ENCODE measurements at regions not wholly inside any gene's neighbourhood (a gene's known extent, or its start where the extent isn't known, plus 50 kb on each side); places are given as distances from the start of the nearest gene placed in this dataset.

- no peak for DNase-seq
- 92% methylated on average over 4 of the region's 8 CpGs for WGBS (ENCODE audit: insufficient coverage)
- Histone ChIP-seq H3K4me2 (replicated peaks; ENCODE audit: extremely low read depth, low read length, poor library complexity, severe bottlenecking) (no peak overlapping the region), H3K9me3 (replicated peaks in 1 of 2; ENCODE audit: control insufficient read depth in 1 of 2, insufficient read depth in 1 of 2, low read length in 2 of 2) (no peaks in the 10 kb centered on the region), H3K4me3 (replicated peaks in 1 of 3; ENCODE audit: low read depth in 2 of 3, low read length in 3 of 3) (no peak overlapping the region), H2AFZ (ENCODE audit: insufficient read depth, low read depth, low read length, poor library complexity, severe bottlenecking) (no peak overlapping the region), H3K4me1 (ENCODE audit: control insufficient read depth in 1 of 2, insufficient read depth in 2 of 2, low read length in 2 of 2) (no peaks in the 10 kb centered on the region), H3K27ac (ENCODE audit: low read depth in 1 of 2, low read length in 2 of 2) (no peak overlapping the region), H3K36me3 (replicated peaks in 1 of 2; ENCODE audit: control insufficient read depth in 1 of 2, insufficient read depth in 2 of 2, low read length in 2 of 2) (no peaks in the 10 kb centered on the region), H3K9ac (ENCODE audit: insufficient read depth, low read length, poor library complexity, severe bottlenecking) (no peak overlapping the region), H3K27me3 (ENCODE audit: control insufficient read depth in 2 of 2, insufficient read depth in 2 of 2, low read length in 2 of 2) (peaks cover 0 to 3% of the 10 kb centered on the region in 2 donors), H3K79me2 (ENCODE audit: insufficient read depth, low read length) (no peaks in the 10 kb centered on the region), H4K20me1 (ENCODE audit: insufficient read depth, low read length) (no peaks in the 10 kb centered on the region)
- Mint-ChIP-seq H3K27me3 (ENCODE audit: low read depth in 3 of 3) (peaks cover 0 to 7% (median 6%) of the 10 kb centered on the region in 3 donors), H3K4me3 (no peak overlapping the region), H3K27ac (no peak overlapping the region), H3K9me3 (peaks cover 0 to 2% (median 0%) of the 10 kb centered on the region in 7 donors), H3K36me3 (no peaks in the 10 kb centered on the region), H3K4me1 (no peaks in the 10 kb centered on the region)
- TF ChIP-seq CTCF (IDR thresholded peaks at IDR 0.05): no peak
- intact Hi-C loops (cut with micrococcal nuclease): no loop called here
These were observed 338.0 kb upstream of the KAZN start for GRCh38 chr1:14260480-14260879.

- no peak overlapping the region for H3K4me3 ChIP-seq (replicated peaks in 1 of 3; ENCODE audit: low read depth in 2 of 3, low read length in 3 of 3)
- TF ChIP-seq CTCF (IDR thresholded peaks at IDR 0.05): no peak
- H3K27me3 Mint-ChIP-seq (ENCODE audit: low read depth in 3 of 3): peaks cover 0 to 7% (median 6%) of the 10 kb centered on the region in 3 donors
- H3K36me3 ChIP-seq (replicated peaks in 1 of 2; ENCODE audit: control insufficient read depth in 1 of 2, insufficient read depth in 2 of 2, low read length in 2 of 2): no peaks in the 10 kb centered on the region
- no peaks in the 10 kb centered on the region for H4K20me1 ChIP-seq (ENCODE audit: insufficient read depth, low read length)
- no peak overlapping the region for H3K27ac ChIP-seq (ENCODE audit: low read depth in 1 of 2, low read length in 2 of 2)
- H3K79me2 ChIP-seq (ENCODE audit: insufficient read depth, low read length): no peaks in the 10 kb centered on the region
- no peak overlapping the region for H3K4me3 Mint-ChIP-seq
- WGBS (ENCODE audit: insufficient coverage): 63% methylated on average over 6 of the region's 11 CpGs
- H2AFZ ChIP-seq (ENCODE audit: insufficient read depth, low read depth, low read length, poor library complexity, severe bottlenecking): no peak overlapping the region
- H3K27me3 ChIP-seq (ENCODE audit: control insufficient read depth in 2 of 2, insufficient read depth in 2 of 2, low read length in 2 of 2): peaks cover 0 to 3% of the 10 kb centered on the region in 2 donors
- H3K4me2 ChIP-seq (replicated peaks; ENCODE audit: extremely low read depth, low read length, poor library complexity, severe bottlenecking): no peak overlapping the region
- no peak for DNase-seq
- peaks cover 0 to 2% (median 0%) of the 10 kb centered on the region in 7 donors for H3K9me3 Mint-ChIP-seq
- no peaks in the 10 kb centered on the region for H3K9me3 ChIP-seq (replicated peaks in 1 of 2; ENCODE audit: control insufficient read depth in 1 of 2, insufficient read depth in 1 of 2, low read length in 2 of 2)
- intact Hi-C loops (cut with micrococcal nuclease): no loop called here
- no peaks in the 10 kb centered on the region for H3K36me3 Mint-ChIP-seq
- no peaks in the 10 kb centered on the region for H3K4me1 ChIP-seq (ENCODE audit: control insufficient read depth in 1 of 2, insufficient read depth in 2 of 2, low read length in 2 of 2)
- H3K9ac ChIP-seq (ENCODE audit: insufficient read depth, low read length, poor library complexity, severe bottlenecking): no peak overlapping the region
- no peak overlapping the region for H3K27ac Mint-ChIP-seq
- no peaks in the 10 kb centered on the region for H3K4me1 Mint-ChIP-seq
These were observed 337.1 kb upstream of the KAZN start for GRCh38 chr1:14261395-14261794.
